ENCODE measurements at regions not wholly inside any gene's neighbourhood (a gene's known extent, or its start where the extent isn't known, plus 50 kb on each side); places are given as distances from the start of the nearest gene placed in this dataset.
"Not testable (repeated sequence)": the region's sequence is repeated elsewhere in the genome, so short reads cannot be mapped to it uniquely, and the experiment has no call there.

GRCh38 chr1:78715181-78715661 is 65.6 kb downstream of the IFI44 start:
- H3K27ac ChIP-seq: no peak overlapping the region
- no peaks in the 10 kb centered on the region; the same call in 1 of the 2 replicates for H3K9me3 ChIP-seq (replicated peaks)
- H3K36me3 ChIP-seq: no peaks in the 10 kb centered on the region
- H3K4me1 ChIP-seq: peaks cover 5% of the 10 kb centered on the region
- DNase-seq: no peak
- no peaks in the 10 kb centered on the region for H3K27me3 ChIP-seq
- H3K4me3 ChIP-seq: no peak overlapping the region

- DNase-seq: no peak
- Histone ChIP-seq H3K4me3 (no peak overlapping the region), H3K27me3 (no peaks in the 10 kb centered on the region), H3K9me3 (replicated peaks) (no peaks in the 10 kb centered on the region; the same call in 1 of the 2 replicates), H3K4me1 (peaks cover 5% of the 10 kb centered on the region), H3K27ac (no peak overlapping the region), H3K36me3 (no peaks in the 10 kb centered on the region)
Measured at GRCh38 chr1:78716186-78716585, 66.6 kb downstream of the IFI44 start.

DNA sequence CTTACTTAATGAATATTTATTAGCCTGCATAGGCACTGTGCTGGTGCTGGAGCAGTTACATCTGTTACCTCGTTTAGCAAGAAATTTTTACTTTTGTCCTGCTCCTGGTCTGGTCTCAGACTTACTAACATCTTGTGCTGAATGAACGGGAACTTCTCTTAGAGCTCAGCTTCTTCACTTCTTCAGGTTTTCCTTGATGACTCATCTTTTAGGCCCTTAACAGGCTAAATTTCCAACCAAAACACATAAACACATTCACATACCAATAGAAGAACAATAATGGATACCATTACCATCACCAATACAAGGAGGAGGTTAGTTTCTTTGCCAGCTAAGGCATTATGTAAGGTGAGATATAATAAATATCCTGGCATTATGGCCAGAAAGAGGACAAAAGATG is 68.9 kb downstream of the IFI44 start:
- H3K4me3 ChIP-seq: no peak overlapping the region
- no peak for DNase-seq
- H3K4me1 ChIP-seq: peaks cover 5% of the 10 kb centered on the region
- H3K27ac ChIP-seq: no peak overlapping the region
- H3K9me3 ChIP-seq (replicated peaks): no peaks in the 10 kb centered on the region; the same call in 1 of the 2 replicates
- H3K36me3 ChIP-seq: no peaks in the 10 kb centered on the region
- no peaks in the 10 kb centered on the region for H3K27me3 ChIP-seq

GRCh38 chr1:78721136-78721535 is 71.5 kb downstream of the IFI44 start:
- Histone ChIP-seq H3K9me3 (replicated peaks) (no peaks in the 10 kb centered on the region), H3K27me3 (no peaks in the 10 kb centered on the region), H3K36me3 (no peaks in the 10 kb centered on the region), H3K4me3 (no peak overlapping the region), H3K4me1 (no peaks in the 10 kb centered on the region; the same call in none of the 2 replicates), H3K27ac (no peak overlapping the region)
- DNase-seq: no peak

GRCh38 chr1:78722105-78722504 is 72.5 kb downstream of the IFI44 start:
- Histone ChIP-seq H3K4me1 (no peaks in the 10 kb centered on the region; the same call in 1 of the 2 replicates), H3K9me3 (replicated peaks) (no peaks in the 10 kb centered on the region), H3K36me3 (no peaks in the 10 kb centered on the region), H3K27ac (no peak overlapping the region), H3K27me3 (no peaks in the 10 kb centered on the region), H3K4me3 (no peak overlapping the region)
- no peak for DNase-seq

DNA sequence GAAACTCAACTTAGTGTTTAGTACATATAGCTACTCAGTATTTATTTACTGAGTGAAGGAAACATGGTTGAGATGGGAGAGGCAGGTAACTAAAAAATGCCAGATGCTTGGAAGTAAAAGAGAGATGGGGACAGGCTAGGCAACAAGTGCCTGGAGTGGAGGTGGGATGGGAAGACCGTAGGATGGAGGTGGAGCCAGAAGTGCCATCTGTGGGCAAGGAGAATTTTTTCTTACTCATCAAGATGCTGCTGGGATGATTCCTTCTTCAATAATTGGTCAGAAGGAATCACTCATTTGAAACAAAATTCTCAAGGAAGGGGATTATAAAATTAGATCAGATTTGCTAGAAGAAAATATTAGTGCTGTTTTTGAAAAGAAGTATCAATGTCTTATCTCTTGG is 72.9 kb downstream of the IFI44 start:
- DNase-seq: no peak

DNA sequence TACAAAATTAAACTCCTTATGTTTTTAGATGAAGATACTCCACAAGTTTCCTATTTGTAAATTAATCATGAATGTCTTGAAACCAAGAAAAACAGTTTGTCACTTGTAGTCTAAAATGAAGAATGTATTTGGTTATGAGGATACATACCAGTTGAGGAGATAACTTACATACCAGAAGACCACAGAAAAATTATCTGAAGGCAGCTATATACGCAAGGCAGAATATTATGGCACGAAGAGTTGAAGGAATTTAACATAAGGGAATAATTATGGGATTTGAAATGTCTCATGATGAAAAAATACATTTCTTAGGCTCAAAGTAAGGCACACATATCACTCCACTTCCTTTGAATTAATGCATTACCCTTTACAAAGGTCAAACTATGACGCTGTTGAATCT is 73.3 kb downstream of the IFI44 start:
- Histone ChIP-seq H3K27ac (no peak overlapping the region), H3K9me3 (replicated peaks) (no peaks in the 10 kb centered on the region), H3K36me3 (no peaks in the 10 kb centered on the region), H3K4me1 (no peaks in the 10 kb centered on the region; the same call in 1 of the 2 replicates), H3K4me3 (no peak overlapping the region), H3K27me3 (no peaks in the 10 kb centered on the region)
- no peak for DNase-seq

More for the DNA sequence above, 72.9 kb downstream of the IFI44 start:
- no peaks in the 10 kb centered on the region for H3K9me3 ChIP-seq (replicated peaks)
- no peaks in the 10 kb centered on the region for H3K27me3 ChIP-seq
- H3K4me1 ChIP-seq: no peaks in the 10 kb centered on the region; the same call in 1 of the 2 replicates
- no peaks in the 10 kb centered on the region for H3K36me3 ChIP-seq
- H3K27ac ChIP-seq: no peak overlapping the region
- H3K4me3 ChIP-seq: no peak overlapping the region

- H3K36me3 ChIP-seq: no peaks in the 10 kb centered on the region
- H3K9me3 ChIP-seq (replicated peaks): no peaks in the 10 kb centered on the region
- no peak for DNase-seq
- no peaks in the 10 kb centered on the region for H3K4me1 ChIP-seq
- H3K4me3 ChIP-seq: no peak overlapping the region
- no peaks in the 10 kb centered on the region for H3K27me3 ChIP-seq
- no peak overlapping the region for H3K27ac ChIP-seq
Measured at GRCh38 chr1:78726686-78727085, 77.1 kb downstream of the IFI44 start.

DNA sequence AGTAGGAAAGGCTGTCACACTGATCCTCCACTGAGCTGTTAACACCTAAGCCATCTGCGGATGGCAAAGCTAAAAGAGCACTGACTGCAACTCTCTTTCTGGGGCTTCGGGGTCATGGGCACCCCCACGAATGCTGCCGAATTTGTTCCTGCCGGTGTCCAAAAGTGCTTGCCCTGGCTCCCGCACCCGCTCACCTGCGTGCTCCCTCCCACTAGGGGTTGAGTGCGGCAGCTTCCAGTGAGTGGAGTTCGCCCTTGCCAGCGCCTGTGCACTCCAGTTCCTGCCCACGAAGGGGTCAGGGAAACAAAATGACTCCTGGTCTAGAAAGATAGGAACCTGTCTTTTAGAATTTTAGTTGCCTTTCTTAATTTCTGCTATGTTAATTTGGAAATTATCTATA is 78.7 kb downstream of the IFI44 start:
- Histone ChIP-seq H3K27me3 (no peaks in the 10 kb centered on the region), H3K9me3 (replicated peaks) (no peaks in the 10 kb centered on the region), H3K4me3 (no peak overlapping the region), H3K27ac (no peak overlapping the region), H3K4me1 (no peaks in the 10 kb centered on the region), H3K36me3 (no peaks in the 10 kb centered on the region)
- DNase-seq: no peak

GRCh38 chr1:78730054-78730453 is 80.4 kb downstream of the IFI44 start:
- DNase-seq: no peak
- Histone ChIP-seq H3K4me3 (no peak overlapping the region), H3K36me3 (no peaks in the 10 kb centered on the region), H3K9me3 (replicated peaks) (no peaks in the 10 kb centered on the region), H3K4me1 (no peaks in the 10 kb centered on the region), H3K27ac (no peak overlapping the region), H3K27me3 (no peaks in the 10 kb centered on the region)

- Histone ChIP-seq H3K27ac (no peak overlapping the region), H3K4me3 (no peak overlapping the region), H3K36me3 (no peaks in the 10 kb centered on the region), H3K4me1 (no peaks in the 10 kb centered on the region), H3K9me3 (replicated peaks) (no peaks in the 10 kb centered on the region), H3K27me3 (no peaks in the 10 kb centered on the region)
- DNase-seq: no peak
Measured at GRCh38 chr1:78731674-78732073, 82.0 kb downstream of the IFI44 start.

GRCh38 chr1:78737241-78737640 is 87.6 kb downstream of the IFI44 start:
- Histone ChIP-seq H3K36me3 (no peaks in the 10 kb centered on the region), H3K27ac (no peak overlapping the region), H3K4me1 (no peaks in the 10 kb centered on the region), H3K27me3 (no peaks in the 10 kb centered on the region), H3K4me3 (no peak overlapping the region), H3K9me3 (replicated peaks) (no peaks in the 10 kb centered on the region)
- DNase-seq: no peak

- H3K27ac ChIP-seq: no peak overlapping the region
- H3K4me3 ChIP-seq: no peak overlapping the region
- H3K9me3 ChIP-seq (replicated peaks): no peaks in the 10 kb centered on the region
- no peaks in the 10 kb centered on the region for H3K27me3 ChIP-seq
- no peaks in the 10 kb centered on the region for H3K4me1 ChIP-seq
- no peaks in the 10 kb centered on the region for H3K36me3 ChIP-seq
- no peak for DNase-seq
Measured at GRCh38 chr1:78743626-78744025, 94.0 kb downstream of the IFI44 start.

DNA sequence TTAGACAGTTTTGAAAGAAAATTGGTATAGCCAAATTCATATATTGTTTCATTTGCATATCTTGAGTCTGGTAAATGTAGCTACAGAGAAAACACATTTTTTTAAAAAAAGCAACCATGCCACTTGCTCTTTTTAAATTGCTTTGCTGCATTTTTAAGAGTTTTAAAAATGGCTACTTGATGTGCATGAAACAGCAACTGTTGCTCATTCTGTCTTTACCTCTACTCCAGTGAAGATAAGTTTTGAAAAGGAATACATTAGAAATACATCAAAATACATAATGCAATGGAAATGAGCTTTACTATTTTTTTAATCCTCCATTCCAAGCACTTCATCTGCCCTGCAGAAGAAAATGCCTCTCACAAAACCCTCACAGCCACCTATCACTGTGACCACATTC is 95.5 kb downstream of the IFI44 start:
- no peaks in the 10 kb centered on the region for H3K27me3 ChIP-seq
- no peak for DNase-seq
- H3K27ac ChIP-seq: no peak overlapping the region
- no peaks in the 10 kb centered on the region for H3K4me1 ChIP-seq
- no peaks in the 10 kb centered on the region for H3K9me3 ChIP-seq (replicated peaks)
- no peak overlapping the region for H3K4me3 ChIP-seq
- no peaks in the 10 kb centered on the region for H3K36me3 ChIP-seq

- H3K4me3 ChIP-seq; H3K9me3 ChIP-seq (replicated peaks); DNase-seq; H3K27me3 ChIP-seq; H3K27ac ChIP-seq; H3K4me1 ChIP-seq; H3K36me3 ChIP-seq: not testable (repeated sequence)
Measured at GRCh38 chr1:78753679-78754078, 104.0 kb downstream of the IFI44 start.

DNA sequence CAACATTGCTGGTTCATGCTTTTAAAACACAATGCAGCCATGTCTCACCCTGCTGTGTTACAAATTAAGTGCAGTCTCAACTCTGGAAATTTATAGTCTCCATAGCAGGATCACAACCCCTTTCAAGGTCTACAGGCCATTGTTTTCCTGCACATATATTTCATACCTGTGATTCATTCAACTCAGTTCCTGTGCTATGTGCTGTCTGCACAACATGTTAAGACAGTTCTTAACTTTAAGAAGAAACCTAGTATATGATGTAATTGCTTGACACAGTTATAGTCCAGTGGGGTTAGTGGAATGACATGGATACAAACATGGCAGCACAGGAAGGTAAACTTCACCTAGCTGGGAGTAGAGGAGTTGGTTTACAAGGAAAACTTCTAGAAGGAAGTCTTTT is 106.4 kb downstream of the IFI44 start:
- Histone ChIP-seq H3K4me3 (no peak overlapping the region), H3K4me1 (no peaks in the 10 kb centered on the region), H3K27me3 (no peaks in the 10 kb centered on the region), H3K9me3 (replicated peaks) (no peaks in the 10 kb centered on the region), H3K27ac (no peak overlapping the region), H3K36me3 (no peaks in the 10 kb centered on the region)
- DNase-seq: no peak
